NCI-H2107 treated with DMSO at 0.1 percent for 48 hours (cell line): ENCODE measurements at regions not wholly inside any gene's neighbourhood (a gene's known extent, or its start where the extent isn't known, plus 50 kb on each side); places are given as distances from the start of the nearest gene placed in this dataset.
"Not testable (repeated sequence)": the region's sequence is repeated elsewhere in the genome, so short reads cannot be mapped to it uniquely, and the experiment has no call there.

Source experiments
- DNase-seq: peaks from one replicate; lab custom pipeline; 2025; ENCODE audit not compliant: unreplicated experiment; lab: John Stamatoyannopoulos, UW

DNA sequence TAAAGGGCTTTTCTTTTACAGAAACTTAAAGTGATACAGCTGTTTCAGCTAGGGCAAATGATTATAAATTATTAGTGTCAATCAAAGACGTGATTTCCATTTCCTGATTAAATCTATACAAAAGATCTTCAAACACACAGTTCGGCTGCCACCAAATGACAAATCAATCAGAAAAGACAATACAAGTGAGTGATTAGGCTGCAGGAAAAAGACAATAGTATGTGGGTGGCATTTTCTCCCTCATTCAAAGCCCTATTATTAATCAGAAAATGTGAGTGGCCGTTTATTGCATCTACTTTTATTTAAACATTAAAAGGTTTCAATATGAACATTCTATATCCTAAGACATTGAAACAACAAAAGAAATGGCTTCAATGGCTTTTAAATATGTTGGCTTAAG lies 895.6 kb upstream of the ROBO1 start:
- no peak for DNase-seq

DNA sequence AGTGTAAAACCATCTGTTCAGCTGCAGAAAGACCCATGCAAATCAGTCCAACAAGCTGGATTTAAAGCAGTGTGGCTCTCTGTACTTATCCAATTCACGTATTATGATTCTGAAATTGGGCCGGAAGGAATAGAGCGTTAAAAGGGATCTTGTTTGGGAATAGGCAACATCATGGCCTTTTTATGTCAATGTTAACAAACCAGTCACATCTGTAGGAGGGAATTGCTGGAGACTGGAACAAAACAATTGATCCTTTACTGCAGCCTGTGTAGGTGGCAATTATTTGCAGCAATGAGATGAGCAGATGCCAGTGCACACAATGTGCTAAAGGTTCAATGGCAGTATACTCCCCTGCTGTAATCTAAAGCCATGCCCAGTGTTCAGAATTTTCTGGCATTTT lies 887.4 kb upstream of the ROBO1 start:
- no peak for DNase-seq

DNA sequence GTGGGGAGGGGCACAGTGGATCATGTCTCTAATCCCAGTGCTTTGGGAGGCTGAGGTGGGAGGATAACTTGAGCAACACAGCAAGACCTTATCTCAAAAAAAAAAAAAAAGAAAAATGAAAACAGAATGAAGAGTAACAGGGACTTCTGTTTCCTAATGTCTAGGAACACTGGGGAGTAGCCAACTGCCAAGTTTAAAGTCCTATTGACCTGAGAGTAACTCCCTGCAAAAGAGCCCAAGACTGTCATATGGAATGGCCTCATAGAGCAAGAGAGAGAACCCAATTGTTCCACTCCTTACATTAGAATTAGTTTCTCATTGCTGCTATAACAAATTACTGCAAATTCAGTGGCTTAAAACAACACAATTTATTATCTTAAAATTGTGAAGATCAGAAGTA lies 881.4 kb upstream of the ROBO1 start:
- DNase-seq, result no peak

DNA sequence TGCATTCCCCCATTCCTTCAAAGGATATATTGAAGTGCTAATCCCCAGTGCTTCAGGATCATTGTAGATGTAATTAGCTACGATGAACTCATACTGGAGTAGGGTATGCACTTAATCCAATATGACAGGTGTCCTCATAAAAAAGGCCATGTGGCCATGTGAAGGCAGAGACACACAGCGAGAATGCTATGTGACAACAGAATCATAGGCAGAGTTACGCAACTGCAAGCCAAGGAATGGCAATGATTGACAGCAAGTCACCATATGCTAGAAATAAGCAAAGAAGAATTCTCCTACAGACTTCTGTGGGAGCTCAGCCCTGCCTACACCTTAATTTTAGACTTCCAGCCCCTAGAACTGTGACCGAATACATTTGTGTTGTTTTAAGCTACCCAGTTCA lies 875.6 kb upstream of the ROBO1 start:
- no peak for DNase-seq

DNA sequence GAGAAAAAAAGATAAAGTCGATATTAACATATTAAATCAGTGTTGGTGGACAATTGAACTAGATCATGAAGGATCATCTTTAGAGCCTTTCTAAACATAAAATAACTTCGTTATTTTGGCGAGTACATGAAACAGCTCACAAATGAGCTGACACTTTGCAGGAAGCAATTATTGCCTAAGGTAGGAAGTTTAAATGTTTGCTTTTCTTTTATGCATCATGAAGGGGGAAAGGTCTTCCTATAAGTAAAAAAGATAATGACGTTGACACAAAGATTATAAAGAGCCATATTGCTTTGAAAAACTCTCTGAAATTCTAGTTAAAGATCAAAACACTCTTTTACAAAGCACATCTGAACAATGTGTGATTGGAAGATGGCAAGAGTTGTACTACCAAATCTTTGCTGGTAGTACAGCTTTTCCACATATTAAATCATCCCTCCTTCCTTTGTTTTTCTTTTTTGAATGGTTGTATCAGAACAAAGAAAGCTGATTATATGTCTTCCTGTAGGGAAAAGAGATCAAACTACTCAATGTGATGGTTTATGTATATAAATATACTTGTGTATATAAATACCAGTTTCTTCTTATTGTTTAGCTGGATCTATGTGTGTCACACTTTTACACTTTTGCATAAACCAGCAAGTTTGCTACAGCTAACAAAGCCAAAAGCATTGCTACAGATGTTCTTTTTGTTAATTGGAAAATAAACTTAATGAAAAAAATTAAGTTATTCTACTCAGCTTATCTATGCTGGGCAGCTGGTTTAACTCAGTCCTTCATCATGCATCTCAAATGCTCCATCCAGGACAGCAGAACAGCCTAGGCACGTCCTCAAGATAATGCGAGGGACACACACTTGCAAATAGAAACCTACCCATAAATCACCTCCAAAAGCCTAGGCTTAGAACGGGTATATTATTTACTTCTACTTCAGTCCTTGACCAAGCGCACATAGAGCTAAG lies 850.8 kb upstream of the ROBO1 start:
- DNase-seq, result no peak

DNA sequence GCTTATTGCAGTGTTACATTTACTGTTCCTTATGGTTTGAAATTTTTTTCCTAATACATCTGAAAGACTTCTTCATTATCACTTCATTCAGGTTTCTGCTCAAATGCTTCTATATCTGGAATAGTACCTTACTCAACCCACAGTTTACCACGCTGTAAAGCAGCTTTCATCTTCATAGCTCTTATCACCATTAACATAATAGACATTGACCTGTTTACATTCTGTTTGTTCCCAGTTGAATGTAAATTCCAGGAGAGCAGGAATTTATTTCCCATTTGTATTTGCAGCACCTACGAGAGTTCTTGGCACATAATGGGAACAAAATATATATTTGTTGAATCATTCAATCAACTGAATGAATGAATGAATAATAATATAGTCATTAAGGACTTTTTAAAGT lies 844.6 kb upstream of the ROBO1 start:
- DNase-seq, result no peak

DNA sequence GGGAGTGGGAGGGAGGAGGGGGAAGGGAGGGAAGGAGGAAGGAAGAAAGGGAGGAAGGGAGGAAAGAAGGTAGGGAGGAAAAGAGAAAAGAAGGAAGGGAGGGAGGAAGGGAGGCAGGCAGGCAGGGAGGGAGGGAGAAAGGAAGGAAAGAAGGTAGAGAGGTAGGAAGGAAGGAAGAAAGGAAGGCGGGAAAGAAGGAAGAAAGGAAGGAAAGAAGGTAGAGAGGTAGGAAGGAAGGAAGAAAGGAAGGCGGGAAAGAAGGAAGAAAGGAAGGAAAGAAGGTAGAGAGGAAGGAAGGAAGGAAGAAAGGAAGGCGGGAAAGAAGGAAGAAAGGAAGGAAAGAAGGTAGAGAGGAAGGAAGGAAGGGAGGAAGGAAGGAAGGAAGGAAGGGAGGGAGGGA lies 840.3 kb upstream of the ROBO1 start:
- DNase-seq, result not testable (repeated sequence)

DNA sequence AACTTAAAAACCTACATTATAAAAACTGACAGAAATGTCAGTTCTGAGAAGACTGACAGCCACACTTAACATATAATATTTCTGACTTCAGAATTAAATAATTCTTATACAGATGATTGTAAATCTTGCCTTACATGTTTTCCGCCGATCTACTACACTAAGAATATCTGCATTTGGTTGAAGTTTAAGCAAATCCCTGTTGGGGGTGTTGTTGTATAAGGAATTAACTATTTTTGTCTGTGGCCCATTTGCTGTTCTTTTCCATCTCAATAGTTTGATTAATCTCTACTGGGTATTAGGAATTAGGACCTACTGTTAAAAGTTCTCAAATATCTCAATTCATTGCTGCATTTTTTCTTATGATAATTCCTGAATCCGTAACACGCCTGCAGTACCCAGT lies 838.3 kb upstream of the ROBO1 start:
- DNase-seq, result no peak

DNA sequence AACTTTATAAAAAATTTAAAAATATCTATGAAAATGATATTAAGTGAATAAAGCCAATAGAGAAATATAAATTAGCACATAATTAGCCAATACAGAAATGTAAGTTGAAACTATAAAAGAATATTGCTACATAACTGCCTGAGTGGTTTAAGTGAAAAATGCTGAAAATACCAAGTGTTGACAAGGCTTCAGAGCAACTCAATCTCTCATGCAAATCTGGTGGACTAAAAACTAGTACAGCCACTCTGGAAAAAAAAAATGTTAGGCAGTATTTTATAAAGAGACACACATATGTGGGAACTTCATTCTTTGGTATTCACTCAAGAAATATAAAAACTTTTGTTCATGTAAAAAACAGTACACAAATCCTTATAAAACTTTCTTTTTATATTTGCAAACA lies 833.7 kb upstream of the ROBO1 start:
- no peak for DNase-seq

DNA sequence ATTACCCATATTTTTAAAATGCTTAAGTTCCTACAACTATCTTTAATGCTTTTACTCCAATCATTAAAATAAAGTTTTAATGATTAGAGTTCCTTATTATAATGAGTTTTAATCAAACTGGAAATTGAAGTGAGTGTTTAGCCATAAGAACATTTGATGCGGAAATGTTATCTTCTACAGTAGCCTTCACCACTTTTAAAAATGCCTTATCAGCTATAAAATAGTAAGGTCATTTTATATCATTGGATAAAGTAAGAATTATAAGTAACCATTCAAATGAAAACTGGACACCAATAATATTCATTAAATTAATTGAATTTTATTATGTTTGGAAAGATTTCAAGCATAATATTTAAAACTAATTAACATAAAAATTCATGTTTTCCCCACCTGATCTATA lies 825.0 kb upstream of the ROBO1 start:
- DNase-seq, result no peak

DNA sequence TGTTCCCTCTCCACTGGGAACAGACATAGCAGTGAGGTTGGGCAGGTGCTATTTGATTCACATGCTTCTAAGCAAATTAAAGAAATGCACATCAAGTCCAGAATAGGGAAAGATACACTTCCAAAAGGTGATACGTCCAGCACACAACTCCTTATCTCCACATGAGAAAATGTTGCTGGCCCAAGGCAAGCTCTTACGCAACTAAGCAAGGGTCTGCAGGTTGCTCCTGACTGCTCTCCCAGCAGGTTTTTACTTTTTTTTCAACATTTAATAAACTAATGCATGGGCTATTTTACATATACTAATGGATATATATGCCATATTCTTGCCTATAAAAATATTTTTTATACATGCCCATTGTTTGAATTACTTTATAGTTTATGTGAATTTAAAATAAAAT lies 818.5 kb upstream of the ROBO1 start:
- no peak for DNase-seq

DNA sequence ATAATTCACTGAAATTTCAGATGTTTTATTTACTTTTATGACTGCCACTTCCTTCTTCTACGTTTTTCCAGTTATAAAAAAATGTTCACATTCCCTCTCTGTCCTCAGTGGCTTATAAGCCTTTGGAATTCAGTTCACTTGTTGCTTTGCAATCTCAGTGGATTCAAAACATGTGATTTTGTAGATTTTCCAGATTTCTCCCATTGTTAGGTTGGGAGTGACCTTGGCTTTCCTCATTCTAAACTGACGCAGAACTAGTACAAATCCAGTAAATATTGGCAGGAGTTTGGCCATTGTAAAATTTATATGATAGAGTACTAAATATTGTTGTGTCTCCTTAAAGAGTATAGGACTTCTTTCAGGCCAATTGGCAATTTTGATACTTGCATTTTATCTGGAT lies 812.3 kb upstream of the ROBO1 start:
- DNase-seq, result no peak

DNA sequence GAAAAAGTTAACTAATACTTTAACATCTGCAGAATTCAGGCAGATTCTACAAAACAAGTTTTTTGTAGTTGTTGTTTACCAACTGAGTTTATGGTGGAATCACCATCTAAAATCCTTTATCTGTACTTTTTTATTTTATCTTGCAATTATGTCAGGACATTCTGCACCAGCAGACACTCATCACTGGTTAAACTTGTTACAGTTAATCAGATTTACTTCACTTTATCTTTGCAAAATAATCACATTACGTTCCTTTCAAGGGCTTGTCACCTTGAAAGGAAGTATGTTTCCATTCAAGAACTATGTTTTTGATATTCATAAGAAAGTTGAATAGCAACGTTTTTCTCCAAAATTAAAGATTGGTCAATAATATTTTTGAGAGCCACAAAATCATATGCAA lies 796.6 kb upstream of the ROBO1 start:
- DNase-seq, result no peak

DNA sequence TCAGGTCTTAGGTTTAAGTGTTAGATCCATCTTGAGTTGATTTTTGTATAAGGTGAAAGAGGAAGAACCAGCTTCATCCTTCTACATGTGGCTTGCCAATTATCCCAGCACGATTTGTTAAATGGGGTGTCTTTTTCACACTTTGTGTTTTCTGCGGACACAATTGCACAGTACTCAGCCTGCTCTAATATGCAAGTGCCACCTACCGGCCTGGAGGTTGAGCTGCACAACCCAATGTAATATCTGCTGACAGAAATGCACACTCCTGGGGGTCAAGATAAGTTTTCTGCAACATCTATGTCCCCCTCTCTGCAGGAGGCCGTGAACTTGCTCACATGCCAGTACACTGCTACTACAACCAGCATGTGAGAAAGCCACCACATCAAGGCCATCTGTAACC lies 791.9 kb upstream of the ROBO1 start:
- no peak for DNase-seq

DNA sequence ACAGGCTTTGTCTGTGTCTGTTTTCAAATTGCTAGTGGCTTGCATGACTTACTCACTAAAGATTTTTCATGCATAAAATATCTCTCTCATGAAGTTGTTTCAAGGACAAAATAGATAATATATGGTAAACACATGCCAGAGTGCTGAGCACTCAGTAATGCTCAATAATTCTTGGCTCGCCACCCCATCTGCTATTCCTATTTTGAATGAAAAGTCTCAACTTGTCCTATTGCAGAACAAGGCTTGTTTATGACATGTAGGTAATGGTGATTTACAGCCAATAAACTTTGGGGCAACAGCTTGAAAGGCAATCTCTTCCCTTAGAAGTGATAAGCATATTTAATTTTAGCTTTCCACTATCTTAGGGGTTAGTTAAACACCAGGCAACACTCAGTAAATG lies 789.0 kb upstream of the ROBO1 start:
- no peak for DNase-seq

DNA sequence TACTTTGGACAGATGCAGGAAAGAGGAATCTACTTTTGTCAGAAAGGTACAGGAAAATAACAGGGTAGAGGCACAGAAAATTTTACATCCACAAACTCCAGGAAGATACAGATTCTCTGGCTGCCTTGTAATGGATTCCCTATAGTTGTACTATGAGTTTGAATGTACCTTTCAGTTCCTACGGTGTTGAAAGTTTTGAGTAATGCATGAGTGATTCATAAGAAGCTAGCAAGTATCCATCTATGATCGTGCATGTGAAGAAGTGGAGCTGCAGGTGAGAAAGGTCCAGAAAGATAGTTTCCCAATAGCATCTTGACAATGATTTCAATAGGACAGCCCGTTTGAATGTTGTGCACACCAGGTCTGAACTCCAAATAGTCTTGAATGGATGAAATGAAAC lies 786.5 kb upstream of the ROBO1 start:
- DNase-seq, result no peak

DNA sequence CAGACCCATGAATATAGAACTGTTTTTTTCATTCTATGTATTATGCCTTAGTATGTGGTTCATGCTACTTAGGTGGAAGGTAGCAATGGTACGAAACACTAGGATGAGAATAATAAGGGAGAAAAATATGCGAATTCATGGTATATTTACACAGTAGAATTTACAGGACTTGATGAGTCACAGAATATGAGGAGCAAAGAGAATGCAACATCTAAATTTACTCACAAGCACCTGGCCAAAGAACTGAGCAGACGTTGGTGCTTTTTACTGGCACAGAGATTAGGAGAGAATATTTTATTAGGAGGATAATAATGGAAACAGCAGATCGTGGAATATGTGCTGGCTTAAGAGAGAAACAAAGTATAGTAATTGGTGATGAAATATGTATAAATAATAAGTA lies 785.4 kb upstream of the ROBO1 start:
- no peak for DNase-seq

DNA sequence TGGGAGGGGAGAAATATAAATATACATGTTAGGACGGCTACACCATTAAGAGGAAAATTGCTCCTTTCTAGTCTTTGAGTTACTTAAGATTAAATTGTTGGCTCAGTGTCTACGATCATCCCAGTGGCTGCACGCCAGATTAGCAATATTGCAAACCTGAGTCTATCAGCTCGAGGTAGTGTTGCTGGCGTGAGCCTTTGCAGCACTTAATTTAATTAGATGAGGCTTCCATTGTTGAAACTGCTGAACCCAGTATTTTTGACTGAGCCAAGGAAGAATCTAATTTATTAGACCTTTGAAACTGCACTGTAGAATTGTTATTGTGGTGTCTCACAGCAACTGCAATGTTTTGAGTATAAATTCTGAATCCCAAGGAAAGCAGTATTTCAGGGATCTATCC lies 782.4 kb upstream of the ROBO1 start:
- no peak for DNase-seq

DNA sequence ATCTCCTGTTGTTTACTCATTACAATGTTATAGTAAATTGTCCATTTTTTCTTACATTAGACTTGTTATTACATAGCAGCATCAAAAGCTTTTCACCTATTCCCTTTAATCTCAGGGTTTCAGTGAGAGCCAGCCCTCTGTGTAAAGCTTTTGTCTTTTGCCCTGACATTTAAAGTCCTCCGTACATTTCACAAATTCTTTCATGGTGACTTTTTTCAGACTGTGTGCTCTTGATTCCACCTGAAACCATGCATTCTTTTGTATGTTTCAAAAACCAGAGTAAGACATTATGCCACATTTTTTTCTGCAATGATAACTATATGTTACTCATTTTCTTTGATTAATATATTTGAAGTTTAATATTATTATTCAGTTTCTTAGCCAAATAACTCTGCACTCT lies 781.4 kb upstream of the ROBO1 start:
- DNase-seq, result no peak

DNA sequence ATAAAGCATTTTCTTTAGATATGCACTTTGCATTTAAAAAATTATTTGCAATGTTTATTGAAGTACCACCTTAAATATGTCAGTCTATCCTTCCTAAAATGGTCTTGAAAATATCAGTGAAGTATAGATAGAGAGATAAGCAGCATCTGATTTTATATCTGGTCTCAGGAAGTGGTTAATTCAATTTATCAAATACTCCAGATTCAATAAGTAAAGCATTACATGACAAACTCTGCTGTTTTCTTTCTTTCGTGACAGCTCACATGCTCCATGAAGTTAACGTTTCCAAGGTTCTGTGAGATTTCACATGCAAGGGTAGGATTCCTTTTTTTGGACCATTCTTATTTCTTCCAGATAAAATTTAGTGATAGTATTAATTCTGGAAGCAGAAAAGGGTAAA lies 775.4 kb upstream of the ROBO1 start:
- no peak for DNase-seq

DNA sequence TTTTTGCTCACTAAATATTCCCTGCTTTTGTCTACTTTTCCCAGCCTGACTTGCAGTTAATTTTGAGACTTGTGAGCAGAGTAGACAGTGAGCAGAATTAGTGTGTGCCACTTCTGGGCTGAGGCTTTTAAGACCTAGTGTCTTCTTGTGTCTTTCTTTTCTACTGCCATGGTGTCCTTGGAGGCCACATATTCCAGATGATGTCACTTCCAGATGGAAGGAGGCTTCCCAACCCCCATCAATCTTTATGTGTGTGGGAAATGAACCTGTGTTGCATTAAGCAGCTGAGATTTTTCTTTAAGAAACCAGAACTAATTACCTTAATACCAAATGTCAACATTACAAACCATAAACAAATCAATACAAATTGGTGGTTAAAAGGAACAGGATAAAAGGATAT lies 774.7 kb upstream of the ROBO1 start:
- no peak for DNase-seq

DNA sequence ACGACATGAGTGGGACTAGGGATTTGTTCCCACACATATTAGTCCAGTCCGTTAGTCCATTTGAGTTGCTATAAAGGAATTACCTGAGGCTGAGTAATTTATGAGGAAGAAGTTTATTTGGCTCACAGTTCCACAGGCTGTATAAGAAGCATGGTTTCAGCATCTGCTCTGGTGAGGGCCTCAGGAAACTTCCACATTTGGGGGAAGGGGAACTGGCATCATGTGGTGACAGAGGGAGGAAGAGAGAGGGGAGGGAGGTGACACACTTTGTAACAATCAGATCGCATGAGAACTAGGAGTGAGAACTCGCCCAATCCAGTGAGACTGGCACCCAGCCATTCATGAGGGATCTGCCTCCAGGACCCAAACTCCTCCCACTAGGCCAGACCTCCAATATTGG lies 769.9 kb upstream of the ROBO1 start:
- no peak for DNase-seq

DNA sequence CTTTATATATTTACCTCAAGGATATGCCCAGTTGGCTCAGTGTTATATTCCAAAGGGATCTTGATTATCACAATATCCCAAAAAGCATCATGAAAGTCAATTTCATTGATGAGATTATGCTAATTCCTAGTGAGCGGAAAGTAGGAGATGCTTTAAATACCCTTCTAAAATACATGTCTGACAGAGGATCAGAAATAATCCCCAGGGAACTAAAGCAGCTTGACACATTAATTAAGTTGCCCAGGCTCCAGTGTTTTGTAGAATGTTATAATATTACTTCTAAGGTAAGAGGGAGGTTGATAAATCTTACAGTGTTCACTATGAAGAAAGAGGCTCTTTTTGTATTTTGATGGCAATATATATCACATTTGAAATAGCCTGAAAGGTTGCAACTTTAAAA lies 767.5 kb upstream of the ROBO1 start:
- DNase-seq, result no peak
